B cell (primary cell): ENCODE measurements at regions not wholly inside any gene's neighbourhood (a gene's known extent, or its start where the extent isn't known, plus 50 kb on each side); places are given as distances from the start of the nearest gene placed in this dataset.

Experiments used
- CTCF ChIP-seq: fragments of 200-600 bp; IDR thresholded peaks from one replicate; pipeline ENCODE4 v1.8.0; 2022; ENCODE audit warnings: antibody characterized with exemption, mild to moderate bottlenecking
- EZH2 ChIP-seq: IDR thresholded peaks from 2 replicates; pipeline ENCODE4 v1.6.1; 2012; ENCODE audit warnings: borderline replicate concordance, low read depth, mild to moderate bottlenecking, moderate library complexity, low read length; ENCODE audit not compliant: insufficient read depth, poor library complexity, severe bottlenecking

- TF ChIP-seq CTCF (no peak), EZH2 (no peak)
These were observed 156.6 kb upstream of the BTG1 start for GRCh38 chr12:92302041-92302829.
